Keratinocyte (primary cell): ENCODE measurements at regions not wholly inside any gene's neighbourhood (a gene's known extent, or its start where the extent isn't known, plus 50 kb on each side); places are given as distances from the start of the nearest gene placed in this dataset.

ENCODE experiments used
- DNase-seq: peaks from one replicate; pipeline ENCODE4 v3.0.0-alpha.2; 2011; ENCODE audit warnings: low read depth, missing footprints, low spot score
- FAIRE-seq: peaks from 2 replicates; lab custom pipeline; 2011; peaks lifted over from hg19 to GRCh38; lab: Jason Lieb, UNC
- H2AFZ ChIP-seq: 2 replicates; pipeline ENCODE4 v1.6.0; 2012; ENCODE audit warnings: low read length, control low read depth, inconsistent platforms; ENCODE audit not compliant: control insufficient read depth
- H3K27ac ChIP-seq: 2 replicates; pipeline ENCODE4 v1.5.1; 2011; ENCODE audit warnings: low read length; ENCODE audit not compliant: control insufficient read depth, insufficient read depth
- H3K27me3 ChIP-seq: 3 replicates; pipeline ENCODE4 v1.6.0; 2011; ENCODE audit warnings: low read length; ENCODE audit not compliant: control insufficient read depth, insufficient read depth; ENCODE audit errors: extremely low read depth
- H3K36me3 ChIP-seq, 2 experiments: 2 replicates in 1 of 2; 3 replicates in 1 of 2; pipeline ENCODE4 v1.5.1; 2011; ENCODE audit warnings: low read length in 2 of 2, mild to moderate bottlenecking in 1 of 2; ENCODE audit not compliant: control insufficient read depth in 2 of 2, insufficient read depth in 2 of 2; ENCODE audit errors: extremely low read depth in 1 of 2
- H3K4me1 ChIP-seq: 3 replicates; pipeline ENCODE4 v1.5.1; 2011; ENCODE audit warnings: low read length; ENCODE audit not compliant: control insufficient read depth, insufficient read depth; ENCODE audit errors: extremely low read depth
- H3K4me2 ChIP-seq: 3 replicates; pipeline ENCODE4 v1.6.0; 2011; ENCODE audit warnings: low read depth, low read length; ENCODE audit not compliant: control insufficient read depth, insufficient read depth; ENCODE audit errors: extremely low read depth
- H3K4me3 ChIP-seq, 3 experiments: fragments of 200-600 bp in 1 of 3; sonication (generic) in 1 of 3; 2 replicates in 2 of 3; 3 replicates in 1 of 3; pipeline ENCODE4 v1.5.1; 2011 to 2016; ENCODE audit warnings: low read length in 3 of 3, mild to moderate bottlenecking in 3 of 3, control low read depth in 2 of 3, inconsistent platforms in 1 of 3, low read depth in 1 of 3, mixed read lengths in 1 of 3, mixed run types in 1 of 3, moderate library complexity in 1 of 3; ENCODE audit not compliant: control insufficient read depth in 2 of 3, insufficient read depth in 2 of 3; ENCODE audit errors: extremely low read depth in 1 of 3
- H3K79me2 ChIP-seq: 2 replicates; pipeline ENCODE4 v1.6.0; 2012; ENCODE audit warnings: low read length; ENCODE audit not compliant: control insufficient read depth, insufficient read depth
- H3K9ac ChIP-seq: 3 replicates; pipeline ENCODE4 v1.6.0; 2011; ENCODE audit warnings: low read length; ENCODE audit not compliant: control insufficient read depth, insufficient read depth; ENCODE audit errors: extremely low read depth
- H3K9me1 ChIP-seq: 3 replicates; pipeline ENCODE4 v1.6.0; 2011; ENCODE audit warnings: low read length; ENCODE audit not compliant: control insufficient read depth, insufficient read depth; ENCODE audit errors: extremely low read depth
- H3K9me3 ChIP-seq: 2 replicates; pipeline ENCODE4 v1.5.1; 2012; ENCODE audit warnings: low read depth, low read length; ENCODE audit not compliant: control insufficient read depth
- H4K20me1 ChIP-seq: 3 replicates; pipeline ENCODE4 v1.6.0; 2011; ENCODE audit warnings: low read length; ENCODE audit not compliant: control insufficient read depth, insufficient read depth; ENCODE audit errors: extremely low read depth
- EZH2 ChIP-seq: IDR thresholded peaks from one replicate; pipeline ENCODE4 v1.6.1; 2012; ENCODE audit warnings: inconsistent platforms, mild to moderate bottlenecking, low read length, moderate library complexity
- dilution Hi-C: fragments of 300-500 bp; cut with MboI; formaldehyde crosslinking; loops from one replicate; pipeline ENCODE4 v1.7.0; 2020; ENCODE audit warnings: low sequenced_read_pairs; ENCODE audit not compliant: extremely low pct_ligation_motif_present
- TF ChIP-seq, protein P1 (sequence below), 3 experiments: IDR thresholded peaks in 1 of 3; conservative IDR thresholded peaks in 1 of 3; optimal IDR thresholded peaks in 1 of 3; 2 replicates in 2 of 3; 3 replicates in 1 of 3; pipeline versions ENCODE3 to v1.5.1; 2011; ENCODE audit warnings: low read length in 3 of 3, mild to moderate bottlenecking in 3 of 3, moderate library complexity in 2 of 3, control low read depth in 1 of 3, inconsistent platforms in 1 of 3; ENCODE audit not compliant: insufficient read depth in 2 of 3; ENCODE audit errors: extremely low read depth in 1 of 3

- Histone ChIP-seq H3K27me3 (no peaks in the 10 kb centered on the region), H3K36me3 (no peaks in the 10 kb centered on the region), H3K27ac (no peak overlapping the region), H3K9me3 (no peaks in the 10 kb centered on the region), H4K20me1 (no peaks in the 10 kb centered on the region), H3K9me1 (no peaks in the 10 kb centered on the region), H3K9ac (no peak overlapping the region), H3K4me2 (no peak overlapping the region), H3K4me3 (no peak overlapping the region), H3K79me2 (no peaks in the 10 kb centered on the region), H3K4me1 (peaks cover 4% of the 10 kb centered on the region), H2AFZ (no peak overlapping the region)
- TF ChIP-seq, protein P1, sequence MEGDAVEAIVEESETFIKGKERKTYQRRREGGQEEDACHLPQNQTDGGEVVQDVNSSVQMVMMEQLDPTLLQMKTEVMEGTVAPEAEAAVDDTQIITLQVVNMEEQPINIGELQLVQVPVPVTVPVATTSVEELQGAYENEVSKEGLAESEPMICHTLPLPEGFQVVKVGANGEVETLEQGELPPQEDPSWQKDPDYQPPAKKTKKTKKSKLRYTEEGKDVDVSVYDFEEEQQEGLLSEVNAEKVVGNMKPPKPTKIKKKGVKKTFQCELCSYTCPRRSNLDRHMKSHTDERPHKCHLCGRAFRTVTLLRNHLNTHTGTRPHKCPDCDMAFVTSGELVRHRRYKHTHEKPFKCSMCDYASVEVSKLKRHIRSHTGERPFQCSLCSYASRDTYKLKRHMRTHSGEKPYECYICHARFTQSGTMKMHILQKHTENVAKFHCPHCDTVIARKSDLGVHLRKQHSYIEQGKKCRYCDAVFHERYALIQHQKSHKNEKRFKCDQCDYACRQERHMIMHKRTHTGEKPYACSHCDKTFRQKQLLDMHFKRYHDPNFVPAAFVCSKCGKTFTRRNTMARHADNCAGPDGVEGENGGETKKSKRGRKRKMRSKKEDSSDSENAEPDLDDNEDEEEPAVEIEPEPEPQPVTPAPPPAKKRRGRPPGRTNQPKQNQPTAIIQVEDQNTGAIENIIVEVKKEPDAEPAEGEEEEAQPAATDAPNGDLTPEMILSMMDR (optimal IDR thresholded peaks at IDR 0.05 in 1 of 3, IDR thresholded peaks at IDR 0.05 in 1 of 3, conservative IDR thresholded peaks at IDR 0.05 in 1 of 3; ENCODE audit: extremely low read depth in 1 of 3, insufficient read depth in 2 of 3, low read length in 3 of 3) = no peak
- FAIRE-seq (no peak), DNase-seq (no peak)
- dilution Hi-C loops = no loop called here
These were observed 106.5 kb downstream of the RPS24 start for GRCh38 chr10:78140066-78140630.

- no peak for DNase-seq
- no peaks in the 10 kb centered on the region for H3K4me1 ChIP-seq
- no peak overlapping the region for H3K4me2 ChIP-seq
- no peak overlapping the region for H3K9ac ChIP-seq
- no peaks in the 10 kb centered on the region for H3K9me3 ChIP-seq
- no peak for FAIRE-seq
- no peaks in the 10 kb centered on the region for H3K9me1 ChIP-seq
- TF ChIP-seq, protein P1 (optimal IDR thresholded peaks at IDR 0.05 in 1 of 3, IDR thresholded peaks at IDR 0.05 in 1 of 3, conservative IDR thresholded peaks at IDR 0.05 in 1 of 3; ENCODE audit: extremely low read depth in 1 of 3, insufficient read depth in 2 of 3, low read length in 3 of 3) = no peak
- TF ChIP-seq EZH2 = no peak
- H3K4me3 ChIP-seq = no peak overlapping the region
- H2AFZ ChIP-seq = no peak overlapping the region
- no peaks in the 10 kb centered on the region for H3K36me3 ChIP-seq
- no peaks in the 10 kb centered on the region for H4K20me1 ChIP-seq
- dilution Hi-C loops = no loop called here
- no peak overlapping the region for H3K27ac ChIP-seq
- H3K27me3 ChIP-seq = no peaks in the 10 kb centered on the region
- no peaks in the 10 kb centered on the region for H3K79me2 ChIP-seq
These were observed 109.9 kb downstream of the RPS24 start for GRCh38 chr10:78143576-78143975.
